ENCODE measurements at regions not wholly inside any gene's neighbourhood (a gene's known extent, or its start where the extent isn't known, plus 50 kb on each side); places are given as distances from the start of the nearest gene placed in this dataset.

DNA sequence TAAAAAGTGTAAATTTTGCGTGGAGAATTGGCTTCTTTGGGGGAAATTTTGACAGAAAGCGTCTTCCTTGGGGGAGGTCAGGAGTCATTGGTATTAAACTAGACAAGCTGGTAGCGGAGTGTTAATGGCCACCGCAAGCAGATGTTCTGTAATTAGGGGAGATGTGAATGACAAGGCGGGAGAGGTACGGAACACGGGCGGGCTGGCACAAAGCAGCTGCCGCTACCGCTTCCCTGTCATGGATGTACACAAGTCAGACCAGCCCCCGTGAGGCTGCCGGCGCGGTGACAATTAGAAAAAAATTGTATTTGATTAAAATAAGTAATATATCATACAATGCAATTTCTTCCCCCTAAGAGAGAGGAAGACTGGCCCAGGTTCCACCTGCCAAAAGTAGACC is 501.6 kb downstream of the VRK1 start:
- DNase-seq (ENCODE audit: low spot score): no peak

DNA sequence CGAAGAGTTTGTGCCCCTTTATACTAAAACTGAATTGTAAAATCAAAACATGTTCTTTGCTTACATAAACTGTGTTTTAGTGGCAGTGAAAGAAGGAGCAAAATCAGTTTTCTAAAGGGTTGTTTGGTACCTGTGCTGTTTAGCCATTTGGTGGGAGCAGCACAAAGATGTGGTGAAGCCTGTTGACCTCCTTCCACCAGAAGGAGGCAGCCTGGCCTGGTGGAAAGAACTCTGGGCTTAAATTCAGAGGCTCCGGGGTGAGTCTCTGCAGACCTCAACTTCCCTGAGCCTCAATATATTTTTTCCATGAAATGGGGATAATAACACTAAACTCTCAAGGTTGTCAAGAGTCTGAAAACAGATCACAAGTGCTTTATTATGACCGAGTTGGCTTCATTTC is 502.5 kb downstream of the VRK1 start:
- DNase-seq (ENCODE audit: low spot score): no peak

DNA sequence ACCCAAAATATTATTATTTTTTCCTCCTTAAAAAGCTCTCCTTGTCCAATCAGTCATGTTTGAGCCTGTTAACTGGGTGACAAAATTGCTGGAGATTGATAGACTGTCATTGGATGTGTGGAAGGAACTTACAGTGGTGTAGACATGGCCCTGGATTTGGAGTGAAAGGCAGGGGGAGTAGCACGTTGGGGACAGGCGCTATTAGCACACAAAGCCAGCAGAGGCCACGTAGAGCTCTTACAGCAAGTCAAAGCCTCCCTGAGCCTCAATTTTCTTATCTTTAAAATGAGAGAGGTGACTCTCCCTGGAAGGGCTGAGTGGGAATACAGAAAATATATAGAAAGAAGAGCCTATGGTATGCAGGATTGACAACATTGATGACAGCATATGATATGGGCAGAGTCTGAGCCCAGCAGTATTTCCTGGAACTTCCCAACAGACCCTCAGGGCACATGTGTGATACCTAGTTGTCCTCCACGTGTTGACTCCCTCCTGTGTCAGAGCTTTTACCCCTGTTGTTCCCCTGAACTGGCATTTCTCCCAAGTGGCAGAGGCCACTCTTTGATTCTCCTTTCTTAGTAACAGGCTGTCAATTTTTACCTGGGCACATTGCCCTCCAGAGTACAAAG is 504.9 kb downstream of the VRK1 start:
- DNase-seq (ENCODE audit: low spot score): no peak

DNA sequence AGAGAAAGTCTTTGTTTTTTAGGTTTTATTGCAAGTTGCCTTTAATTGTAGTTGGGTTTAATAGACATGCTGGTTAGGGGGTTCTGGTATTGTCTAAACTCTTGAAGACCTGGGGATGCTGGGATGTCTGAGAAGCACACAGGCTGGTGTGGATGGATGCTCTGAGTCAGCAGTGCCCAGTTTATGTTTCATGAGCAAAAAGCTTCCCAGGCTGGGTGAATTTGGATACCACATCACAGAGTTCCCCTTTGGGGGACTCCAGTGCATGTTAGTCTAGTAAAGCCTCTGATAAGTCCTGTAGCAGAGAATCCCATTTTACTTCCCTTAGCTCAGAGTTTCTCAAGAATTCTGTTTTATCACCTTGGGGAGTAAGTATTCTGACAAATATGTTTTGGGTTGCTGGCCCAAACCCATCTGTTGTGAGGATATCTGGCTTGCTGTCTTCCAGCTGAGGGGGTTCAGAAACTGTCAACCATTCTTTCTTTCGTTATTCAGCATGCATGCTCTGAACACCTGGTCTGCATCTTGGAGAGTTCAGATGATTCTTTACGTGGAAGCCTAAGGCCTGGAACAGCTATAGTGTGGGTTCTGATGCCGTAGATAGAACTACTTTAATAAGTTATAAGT is 509.1 kb downstream of the VRK1 start:
- no peak for DNase-seq (ENCODE audit: low spot score)

DNA sequence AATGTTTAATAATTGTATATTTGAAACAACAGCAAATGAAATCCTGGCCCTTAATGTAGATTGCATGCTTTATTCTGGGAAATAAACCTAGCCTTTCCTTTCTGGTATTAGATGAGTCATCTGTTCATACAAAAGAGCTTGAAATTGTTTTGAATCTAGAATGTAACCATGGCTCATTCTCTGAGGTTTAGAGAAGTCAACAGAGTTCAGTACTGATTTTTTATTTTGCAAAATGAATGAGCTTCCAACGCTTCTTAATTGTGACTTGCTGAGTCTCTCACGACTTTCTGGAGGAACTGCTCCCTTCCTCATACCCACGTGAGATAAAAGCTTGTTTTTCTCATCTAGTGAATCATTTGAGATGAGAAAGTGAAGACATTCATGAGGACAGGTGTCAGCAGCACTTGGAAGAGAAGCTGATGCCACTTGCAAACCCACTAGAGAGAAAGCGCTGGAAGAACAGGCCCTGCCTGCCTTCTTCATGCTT is 509.6 kb downstream of the VRK1 start:
- DNase-seq (ENCODE audit: low spot score): no peak

DNA sequence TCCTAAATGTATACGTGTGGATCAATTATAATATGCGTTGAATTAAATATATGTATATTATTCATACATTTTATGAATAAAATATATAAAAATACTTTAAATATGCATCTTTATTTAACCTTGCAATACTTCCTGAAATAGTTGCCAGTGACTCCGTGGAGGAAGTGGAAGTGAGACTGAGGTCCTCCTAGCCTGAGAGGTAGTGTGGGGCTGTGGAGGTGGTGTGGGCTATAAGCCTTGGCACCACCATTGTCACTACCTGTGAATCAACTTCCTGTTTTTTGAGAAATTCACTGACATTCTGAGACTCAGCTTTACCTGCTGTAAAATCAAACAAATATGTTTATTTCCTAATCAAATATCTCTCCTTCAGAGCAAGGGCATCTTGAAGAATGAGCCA is 514.2 kb downstream of the VRK1 start:
- DNase-seq (ENCODE audit: low spot score): no peak

DNA sequence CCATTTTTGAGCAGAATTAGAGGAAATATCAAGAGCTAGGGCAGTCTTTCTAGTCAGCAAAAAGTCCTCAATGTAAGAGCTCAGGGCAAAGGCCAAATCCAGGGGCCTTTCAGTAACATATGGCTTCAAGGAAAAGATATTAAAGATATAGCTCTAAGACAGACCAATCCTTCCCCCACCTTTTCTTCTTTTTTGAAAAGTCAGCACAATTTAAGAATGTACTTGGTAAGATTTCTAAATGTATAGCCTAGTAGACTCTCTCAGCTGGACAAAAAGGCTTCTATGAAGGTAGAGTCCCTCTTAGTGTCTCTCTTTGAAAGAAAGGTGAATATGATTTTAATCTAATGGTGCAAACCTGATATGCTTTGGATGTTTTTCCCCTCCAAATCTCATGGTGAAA is 515.7 kb downstream of the VRK1 start:
- DNase-seq (ENCODE audit: low spot score): no peak

DNA sequence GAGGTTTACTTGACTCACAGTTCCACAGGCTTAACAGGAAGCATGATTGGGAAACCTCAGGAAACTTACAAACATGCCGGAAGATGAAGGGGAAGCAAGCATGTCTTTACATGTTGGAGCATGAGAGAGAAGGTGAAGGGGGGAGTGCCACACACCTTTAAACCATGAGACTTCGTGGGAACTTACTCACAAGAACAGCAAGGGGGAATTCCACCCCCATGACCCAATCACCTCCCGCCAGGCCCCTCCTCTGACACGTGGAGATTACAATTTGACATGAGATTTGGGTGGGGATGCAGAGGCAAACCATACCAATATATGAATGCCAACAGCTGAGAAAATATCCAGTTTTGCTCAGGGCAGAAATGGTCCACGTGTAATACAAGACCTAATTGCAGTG is 518.6 kb downstream of the VRK1 start:
- no peak for DNase-seq (ENCODE audit: low spot score)

DNA sequence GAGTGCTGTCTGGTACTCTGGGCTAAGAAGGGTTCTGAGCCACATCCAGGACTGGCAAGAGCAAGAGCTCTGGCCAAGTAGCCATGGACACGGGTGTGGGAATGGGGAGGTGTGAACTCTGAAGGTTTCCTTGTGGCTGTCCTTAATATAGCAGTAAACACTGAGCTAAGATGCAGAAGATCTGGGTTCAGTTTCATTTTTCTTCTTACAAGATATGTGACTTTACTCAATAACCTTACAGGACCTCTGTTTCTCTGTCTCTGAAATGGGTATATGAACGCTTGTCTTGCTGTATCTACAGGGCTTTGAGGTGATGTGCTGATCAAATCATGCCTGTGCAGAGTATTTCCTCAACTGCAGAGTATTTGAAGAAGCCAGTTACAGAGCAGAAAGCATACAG is 521.2 kb downstream of the VRK1 start:
- DNase-seq (ENCODE audit: low spot score): no peak

DNA sequence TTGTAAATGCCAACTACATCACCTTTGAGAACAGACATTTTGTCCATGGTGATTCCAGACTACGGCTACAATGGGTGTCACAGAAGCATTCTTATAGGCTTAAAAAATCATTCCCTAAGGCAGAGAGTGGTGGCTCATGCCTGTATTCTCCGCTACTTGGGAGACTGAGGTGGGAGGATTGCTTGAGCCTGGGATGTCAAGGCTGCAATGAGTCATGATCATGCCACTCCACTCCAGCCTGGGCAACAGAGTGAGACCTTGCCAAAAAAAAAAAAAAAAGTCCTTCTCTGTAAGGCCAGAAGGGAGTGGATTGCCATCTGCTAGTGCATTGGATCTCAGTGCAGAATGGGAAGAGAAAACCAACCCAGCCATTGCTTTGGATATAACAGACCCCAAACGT is 522.5 kb downstream of the VRK1 start:
- no peak for DNase-seq (ENCODE audit: low spot score)

DNA sequence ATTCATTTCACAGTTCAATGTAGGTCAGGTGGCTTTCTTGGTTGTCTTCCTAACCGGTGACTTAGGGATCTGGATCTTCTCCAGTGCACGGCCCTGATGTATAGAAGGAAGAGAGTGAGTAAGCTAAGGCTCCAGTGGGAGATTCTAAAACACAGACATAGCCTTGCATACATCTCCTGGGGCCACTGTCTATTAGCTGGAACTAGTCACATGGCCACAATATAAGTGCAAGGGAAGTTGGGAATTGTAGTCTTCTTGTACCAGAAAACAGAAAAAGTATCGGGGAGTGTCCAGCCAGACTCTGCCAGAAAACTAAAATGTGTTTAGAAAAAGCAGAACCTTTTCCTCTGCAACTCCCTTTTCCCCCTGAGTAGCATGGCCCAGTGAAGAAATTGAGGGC is 531.6 kb downstream of the VRK1 start:
- DNase-seq (ENCODE audit: low spot score): no peak

DNA sequence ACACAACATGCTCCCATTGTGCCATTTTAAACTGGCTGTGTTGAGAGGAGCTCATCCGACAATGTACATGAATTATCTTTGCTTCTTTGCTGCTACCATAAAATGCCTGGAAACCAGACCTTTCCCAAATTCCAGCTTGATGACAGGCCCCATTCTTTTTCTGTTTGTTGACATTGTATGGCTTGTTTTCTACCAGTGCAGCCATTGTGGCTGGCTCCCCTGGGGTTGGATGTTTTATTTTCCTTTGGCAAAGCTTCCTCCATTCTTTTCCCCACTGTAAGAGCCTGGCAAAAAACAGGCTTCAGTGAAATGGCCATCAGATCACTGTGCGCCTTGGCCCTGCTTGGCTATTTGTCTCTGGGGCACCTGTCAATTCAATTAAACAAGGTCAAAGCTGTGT is 532.5 kb downstream of the VRK1 start:
- no peak for DNase-seq (ENCODE audit: low spot score)

DNA sequence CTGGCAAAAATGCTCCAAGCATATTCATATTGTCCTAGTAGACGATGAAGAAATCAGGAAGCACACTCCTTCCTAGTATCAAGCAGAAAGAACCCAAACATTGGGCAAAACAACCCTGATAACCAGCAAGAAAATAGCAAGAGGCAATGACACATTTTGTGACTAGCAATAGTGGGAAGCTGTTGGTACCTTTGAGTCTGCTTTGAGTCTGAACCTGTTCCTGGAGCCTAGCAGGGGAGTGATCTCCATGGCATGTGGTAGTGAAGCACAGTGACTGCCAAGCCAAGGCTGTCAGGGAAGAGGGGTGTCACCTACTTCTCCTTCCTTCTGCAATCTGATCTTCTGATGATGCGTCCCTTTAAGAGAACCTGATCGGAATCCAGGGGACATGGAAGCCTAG is 533.9 kb downstream of the VRK1 start:
- DNase-seq (ENCODE audit: low spot score): no peak

DNA sequence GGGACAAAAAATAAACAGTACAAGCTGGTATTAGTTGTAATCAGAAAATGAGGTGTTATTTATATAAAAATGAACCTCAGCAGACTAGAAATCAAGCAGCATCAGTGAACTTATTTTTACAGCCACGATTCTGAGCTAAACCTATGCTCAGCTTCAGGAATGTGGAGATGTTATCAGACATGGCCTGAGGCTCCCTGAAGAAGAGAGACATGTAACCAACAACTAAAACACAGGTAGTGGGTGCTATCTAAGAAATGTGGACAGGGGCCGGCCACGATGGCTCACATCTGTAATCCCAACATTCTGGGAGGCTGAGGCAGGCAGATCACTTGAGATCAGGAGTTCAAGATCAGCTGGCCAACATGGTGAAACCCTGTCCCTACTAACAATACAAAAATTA is 534.3 kb downstream of the VRK1 start:
- no peak for DNase-seq (ENCODE audit: low spot score)

DNA sequence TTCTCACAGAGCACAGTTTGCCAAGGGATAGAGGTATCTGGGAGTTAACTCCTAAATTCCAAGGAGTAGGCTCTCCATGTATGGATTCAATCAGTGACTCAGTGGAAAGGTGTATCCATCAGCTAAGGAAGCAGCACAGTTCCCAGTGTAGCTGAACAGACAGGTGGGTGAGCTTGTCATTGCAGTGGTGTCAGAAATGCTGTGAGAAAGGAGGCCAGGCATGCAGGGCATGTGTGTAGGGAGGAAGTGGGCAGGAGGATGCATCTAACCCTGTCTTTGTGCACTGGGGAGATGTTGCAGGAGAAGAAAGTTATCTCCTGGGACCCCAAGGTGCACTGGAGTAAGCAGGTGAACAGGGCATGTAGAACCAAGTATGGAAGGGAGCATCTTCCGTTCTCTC is 539.0 kb downstream of the VRK1 start:
- DNase-seq (ENCODE audit: low spot score): no peak

DNA sequence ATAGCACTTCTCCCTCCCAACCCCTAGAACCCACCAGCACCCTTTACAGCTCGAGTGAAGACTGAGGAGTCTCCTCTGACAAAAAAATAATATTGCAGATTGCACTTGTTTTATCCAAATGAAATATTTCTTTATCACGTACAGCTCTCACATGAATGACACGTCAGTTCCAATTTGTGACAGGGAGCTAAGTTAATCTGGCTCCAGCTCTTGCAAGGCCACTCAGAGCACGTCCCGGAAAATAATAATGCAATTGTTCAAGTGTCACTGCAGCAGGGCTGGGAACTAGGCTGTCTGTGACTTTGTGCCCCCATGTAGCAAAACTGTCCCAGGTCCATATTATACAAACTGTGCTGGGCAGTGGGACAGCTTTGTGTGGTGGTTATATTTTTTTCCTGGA is 539.6 kb downstream of the VRK1 start:
- DNase-seq (ENCODE audit: low spot score): no peak

DNA sequence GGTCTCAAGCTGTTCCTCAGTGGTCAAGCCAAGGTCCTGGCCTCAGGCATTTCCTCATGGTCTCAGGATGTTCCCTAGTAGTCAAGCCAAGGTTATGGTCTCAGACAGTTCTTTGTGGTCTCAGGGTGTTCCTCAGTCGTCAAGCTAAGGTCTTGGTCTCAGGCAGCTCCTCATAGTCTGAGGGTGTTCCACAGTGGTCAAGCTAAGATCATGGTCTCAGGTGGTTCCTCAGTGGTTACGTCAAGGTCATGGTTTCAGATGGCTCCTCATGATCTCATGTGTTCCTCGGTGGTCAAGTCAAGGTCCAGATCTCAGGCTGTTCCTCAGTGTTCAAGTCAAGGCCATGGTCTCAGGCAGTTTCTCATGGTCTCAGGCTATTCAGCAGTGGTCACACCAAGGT is 540.1 kb downstream of the VRK1 start:
- no peak for DNase-seq (ENCODE audit: low spot score)

DNA sequence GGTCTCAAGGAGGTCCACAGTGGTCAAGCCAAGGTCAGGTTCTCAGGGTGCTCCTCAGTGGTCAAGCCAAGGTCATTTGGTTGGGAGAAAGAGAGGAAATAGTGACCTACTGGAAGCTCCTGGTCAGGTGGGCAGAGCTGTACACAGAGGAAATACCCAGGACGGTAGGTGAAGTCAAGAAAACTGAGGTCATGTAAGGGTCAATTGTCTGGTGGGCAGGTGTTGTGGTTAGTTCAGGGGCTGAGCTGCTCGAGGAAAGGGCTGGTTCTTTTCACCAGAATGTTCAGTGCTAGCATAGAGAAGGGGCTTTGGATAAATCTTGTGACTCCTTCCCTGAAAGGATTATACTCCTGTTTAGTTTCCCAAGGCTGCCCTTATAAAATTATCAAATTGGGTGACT is 540.5 kb downstream of the VRK1 start:
- no peak for DNase-seq (ENCODE audit: low spot score)

DNA sequence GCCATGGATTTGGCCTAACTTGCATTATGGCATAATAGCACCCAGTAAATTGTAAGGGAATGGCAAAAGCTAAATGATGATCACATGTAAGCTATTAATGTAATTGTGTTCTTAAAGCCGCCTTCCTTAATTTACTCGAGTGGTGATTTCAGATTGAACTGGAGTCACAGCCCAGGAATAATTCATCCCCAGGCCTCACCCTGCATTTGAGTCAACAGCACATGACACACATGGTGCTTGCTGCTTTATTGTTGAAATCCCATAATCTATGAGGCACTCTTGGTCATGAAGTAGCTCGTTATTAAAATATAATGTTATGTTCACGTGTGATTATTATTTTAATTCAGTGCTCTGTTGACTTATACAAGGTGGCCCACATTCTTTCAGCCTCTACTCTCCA is 547.5 kb downstream of the VRK1 start:
- no peak for DNase-seq (ENCODE audit: low spot score)

DNA sequence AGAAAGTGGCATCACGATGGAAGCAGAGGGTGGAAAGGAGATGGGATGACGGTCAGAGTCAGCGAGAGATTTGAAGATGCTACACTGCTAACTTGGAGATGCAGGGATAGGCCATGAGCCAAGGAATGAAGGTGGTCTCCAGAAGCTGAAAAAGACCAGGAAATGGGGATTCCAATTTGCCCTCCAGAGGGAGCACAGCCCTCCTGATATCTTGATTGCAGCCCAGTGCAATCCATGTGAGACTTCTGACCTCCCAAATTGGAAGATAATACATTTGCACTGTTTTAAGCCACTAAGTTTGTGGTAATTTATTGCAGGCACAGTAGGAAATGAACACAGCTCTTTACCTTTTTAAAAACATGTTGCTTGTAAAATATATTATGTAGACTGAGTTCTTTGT is 549.5 kb downstream of the VRK1 start:
- no peak for DNase-seq (ENCODE audit: low spot score)

DNA sequence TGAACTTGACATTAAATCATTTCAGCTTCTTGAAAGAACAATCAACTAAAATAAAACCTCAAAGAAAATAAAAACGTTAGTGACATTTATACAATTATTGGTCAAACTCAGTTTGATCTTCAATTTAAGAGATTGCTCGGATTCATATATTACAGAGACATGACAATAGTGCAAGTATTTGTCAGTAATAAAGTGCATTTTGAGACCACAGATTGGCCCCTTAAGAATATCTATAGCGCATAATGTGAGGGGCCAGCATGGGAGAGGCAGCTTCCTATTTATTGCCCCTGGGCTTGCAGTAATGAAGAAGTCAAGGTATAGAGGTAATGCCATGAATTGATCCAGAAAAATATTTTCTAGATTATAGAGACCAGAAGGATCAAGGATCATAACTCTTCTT is 552.3 kb downstream of the VRK1 start:
- DNase-seq (ENCODE audit: low spot score): no peak

DNA sequence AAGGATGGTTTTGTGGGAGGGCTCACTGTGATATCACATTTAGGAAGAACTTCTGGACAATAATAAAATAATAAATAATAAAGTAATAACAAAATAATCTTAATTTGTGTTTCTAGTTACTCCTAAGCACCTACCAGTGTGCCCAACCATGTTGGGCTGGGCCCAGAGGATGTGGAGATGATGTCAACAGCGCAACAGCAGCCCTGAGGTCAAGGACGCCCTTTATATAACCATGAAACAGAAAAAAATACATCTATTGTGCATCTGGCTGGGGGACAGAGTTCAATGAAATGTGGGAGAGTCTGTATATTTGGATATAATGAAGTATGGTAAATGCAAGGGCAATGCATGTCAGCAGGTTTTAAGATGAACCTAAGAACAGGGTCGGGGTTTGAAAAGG is 552.8 kb downstream of the VRK1 start:
- DNase-seq (ENCODE audit: low spot score): no peak

DNA sequence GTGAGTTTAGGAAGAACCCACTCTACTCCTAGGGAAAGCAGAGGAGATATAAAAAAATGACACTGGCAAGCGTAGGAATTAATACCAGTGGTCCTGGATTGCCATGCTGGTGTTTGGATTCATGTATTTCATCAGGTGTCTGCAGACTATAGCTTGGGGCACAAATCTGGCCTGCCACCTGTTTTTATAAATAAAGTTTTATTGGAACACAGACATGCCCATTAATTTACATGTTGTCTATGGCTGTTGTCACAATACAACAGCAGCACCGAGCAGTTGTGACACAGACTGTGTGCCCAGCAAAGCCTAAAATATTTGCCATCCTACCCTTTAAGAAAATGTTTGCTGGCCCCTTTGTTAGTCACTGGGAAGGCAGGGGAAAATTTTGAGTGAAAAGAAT is 553.2 kb downstream of the VRK1 start:
- no peak for DNase-seq (ENCODE audit: low spot score)

Measured in left forelimb (tissue), 1 donor.